Effector memory CD8-positive, alpha-beta T cell (primary cell): ENCODE measurements at regions not wholly inside any gene's neighbourhood (a gene's known extent, or its start where the extent isn't known, plus 50 kb on each side); places are given as distances from the start of the nearest gene placed in this dataset.
"Not testable (repeated sequence)": the region's sequence is repeated elsewhere in the genome, so short reads cannot be mapped to it uniquely, and the experiment has no call there.

Source experiments
- ATAC-seq: fragments of 150-1000 bp; cut with Tn5 transposase; replicated peaks from 2 replicates; pipeline ENCODE4 v1.10.0; 2021; ENCODE audit warnings: mild to moderate bottlenecking, moderate library complexity
- DNase-seq, 3 experiments: peaks; one replicate each; pipeline ENCODE4 v3.0.0; 2021
- H3K27ac Mint-ChIP-seq, 2 donors: one replicate each; pipeline ENCODE4 v1.8.0; 2022; ENCODE audit warnings: mild to moderate bottlenecking in 2 of 2, mixed read lengths in 2 of 2, moderate library complexity in 2 of 2
- H3K27me3 Mint-ChIP-seq, 2 donors: one replicate each; pipeline ENCODE4 v1.8.0; 2022; ENCODE audit warnings: mixed read lengths in 2 of 2
- H3K36me3 Mint-ChIP-seq: one replicate; pipeline ENCODE4 v1.8.0; 2022; ENCODE audit warnings: mild to moderate bottlenecking, moderate library complexity, mixed read lengths; ENCODE audit not compliant: insufficient read depth
- H3K4me1 Mint-ChIP-seq, 2 donors: one replicate each; pipeline ENCODE4 v1.8.0; 2022; ENCODE audit warnings: low read depth in 2 of 2, mixed read lengths in 2 of 2
- H3K4me3 Mint-ChIP-seq, 2 donors: one replicate each; pipeline ENCODE4 v1.8.0; 2022; ENCODE audit warnings: mild to moderate bottlenecking in 2 of 2, mixed read lengths in 2 of 2, moderate library complexity in 2 of 2
- H3K9me3 Mint-ChIP-seq, 2 donors: one replicate each; pipeline ENCODE4 v1.8.0; 2022; ENCODE audit warnings: mixed read lengths in 2 of 2

DNA sequence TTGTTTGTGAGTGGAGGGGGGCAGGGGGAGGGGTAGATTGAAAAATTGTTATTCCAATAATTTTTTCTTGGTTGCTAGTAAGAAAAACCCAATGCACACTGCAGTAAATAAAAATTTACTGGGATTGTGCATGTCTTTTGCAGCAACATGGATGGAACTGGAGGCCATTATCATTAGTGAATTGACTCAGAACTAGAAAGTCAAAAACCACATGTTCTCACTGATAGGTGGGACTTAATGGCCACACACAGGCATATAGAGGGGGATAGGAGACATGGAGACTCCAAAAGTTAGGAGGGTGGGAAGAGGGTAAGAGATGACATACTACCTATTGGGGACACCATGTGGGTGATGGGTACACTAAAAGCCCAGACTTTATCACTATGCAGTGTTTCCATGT lies 67.2 kb downstream of the BUB3 start:
- Mint-ChIP-seq H3K9me3 (no peaks in the 10 kb centered on the region), H3K4me1 (no peaks in the 10 kb centered on the region), H3K27ac (no peak overlapping the region), H3K27me3 (no peaks in the 10 kb centered on the region), H3K36me3 (no peaks in the 10 kb centered on the region), H3K4me3 (no peak overlapping the region)
- ATAC-seq (no peak), DNase-seq (no peak)

GRCh38 chr10:123222832-123223231 lies 68.6 kb downstream of the BUB3 start:
- Mint-ChIP-seq H3K4me3 (no peak overlapping the region), H3K9me3 (no peaks in the 10 kb centered on the region), H3K27ac (no peak overlapping the region), H3K36me3 (no peaks in the 10 kb centered on the region), H3K4me1 (no peaks in the 10 kb centered on the region), H3K27me3 (no peaks in the 10 kb centered on the region)
- ATAC-seq (no peak), DNase-seq (no peak)

DNA sequence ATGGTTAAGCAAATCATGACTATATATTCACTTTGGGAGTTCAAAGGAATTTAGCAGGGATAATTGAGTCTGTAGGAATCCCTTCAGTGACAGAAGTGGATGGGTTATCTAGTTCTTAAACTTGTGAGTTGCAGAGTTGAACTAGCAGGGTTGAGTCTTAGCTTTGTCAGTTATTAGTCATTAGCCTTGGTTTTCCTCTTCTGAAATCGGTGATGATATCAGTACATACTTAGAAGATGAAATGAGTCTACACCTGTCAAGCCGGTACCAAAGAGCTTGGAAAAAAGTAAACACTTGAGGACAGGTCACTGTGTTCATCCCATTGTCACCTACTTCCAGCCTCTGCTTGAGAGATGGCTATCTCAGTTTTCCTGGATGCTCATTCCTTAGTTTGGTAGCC lies 73.5 kb downstream of the BUB3 start:
- Mint-ChIP-seq H3K4me3 (no peak overlapping the region), H3K36me3 (peaks cover 5% of the 10 kb centered on the region), H3K4me1 (no peaks in the 10 kb centered on the region), H3K27ac (no peak overlapping the region), H3K9me3 (peaks cover 0 to 8% of the 10 kb centered on the region in 2 donors), H3K27me3 (no peaks in the 10 kb centered on the region)
- no peak for ATAC-seq
- DNase-seq, result no peak

GRCh38 chr10:123229927-123230630 lies 75.9 kb downstream of the BUB3 start:
- ATAC-seq (no peak), DNase-seq (no peak)
- no peaks in the 10 kb centered on the region for H3K4me1 Mint-ChIP-seq
- no peaks in the 10 kb centered on the region for H3K27me3 Mint-ChIP-seq
- no peak overlapping the region for H3K4me3 Mint-ChIP-seq
- no peak overlapping the region for H3K27ac Mint-ChIP-seq
- peaks cover 1 to 12% of the 10 kb centered on the region in 2 donors for H3K9me3 Mint-ChIP-seq
- peaks cover 5% of the 10 kb centered on the region for H3K36me3 Mint-ChIP-seq

DNA sequence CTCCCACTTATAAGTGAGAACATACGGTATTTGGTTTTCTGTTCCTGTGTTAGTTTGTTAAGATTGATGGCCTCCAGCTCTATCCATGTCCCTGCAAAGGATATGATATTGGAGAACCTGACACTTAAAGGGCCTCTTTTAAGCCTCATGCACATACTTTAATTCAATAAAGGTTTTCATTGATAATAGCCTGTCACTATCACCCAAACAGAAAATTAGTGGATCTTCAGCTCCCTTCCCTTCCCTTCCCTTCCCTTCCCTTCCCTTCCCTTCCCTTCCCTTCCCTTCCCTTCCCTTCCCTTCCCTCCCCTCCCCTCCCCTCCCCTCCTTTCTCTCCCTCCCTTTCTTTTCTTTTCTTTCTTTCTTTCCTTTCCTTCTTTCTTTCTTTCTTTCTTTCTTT lies 78.7 kb downstream of the BUB3 start:
- H3K9me3 Mint-ChIP-seq, result peaks cover 6 to 18% of the 10 kb centered on the region in 2 donors
- not testable (repeated sequence) for H3K36me3 Mint-ChIP-seq, ATAC-seq, H3K27ac Mint-ChIP-seq, H3K4me1 Mint-ChIP-seq, DNase-seq, H3K27me3 Mint-ChIP-seq, H3K4me3 Mint-ChIP-seq

DNA sequence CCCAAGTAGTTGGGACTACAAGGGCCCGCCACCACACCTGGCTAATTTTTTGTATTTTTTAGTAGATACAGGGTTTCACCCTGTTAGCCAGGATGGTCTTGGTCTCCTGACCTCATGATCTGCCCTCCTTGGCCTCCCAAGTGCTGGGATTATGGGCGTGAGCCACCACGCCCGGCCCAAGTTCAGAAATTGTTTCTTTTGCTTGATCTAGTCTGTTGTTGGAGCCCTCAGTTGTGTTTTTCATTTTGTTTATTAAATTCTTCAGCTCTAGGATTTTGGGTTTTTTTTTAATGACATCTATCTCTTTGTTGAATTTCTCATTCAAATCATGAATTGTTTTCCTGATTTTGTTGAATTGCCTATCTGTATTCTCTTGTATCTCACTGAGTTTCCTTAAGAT lies 80.8 kb downstream of the BUB3 start:
- H3K4me3 Mint-ChIP-seq, ATAC-seq: not testable (repeated sequence)

DNA sequence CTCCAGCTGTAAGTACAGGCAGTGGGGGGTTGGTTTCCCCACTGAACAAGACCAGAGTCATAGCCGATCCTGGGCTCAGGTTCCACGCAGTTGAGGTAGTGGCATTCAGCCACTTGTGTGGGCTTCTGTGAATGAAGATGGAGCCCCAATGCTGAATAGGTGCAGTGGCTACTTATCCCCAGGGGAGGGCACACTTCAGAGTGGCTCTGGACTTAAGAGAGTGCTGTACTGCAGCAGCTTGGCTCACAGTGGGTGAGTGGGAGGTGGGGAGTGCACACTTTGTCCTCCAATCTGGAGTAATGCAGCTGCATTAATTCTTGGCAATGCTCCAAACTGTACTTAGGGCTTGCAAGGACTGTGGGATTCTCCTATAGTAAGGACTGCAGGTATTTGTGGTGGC lies 81.9 kb downstream of the BUB3 start:
- DNase-seq (no peak), ATAC-seq (no peak)
- no peaks in the 10 kb centered on the region for H3K27me3 Mint-ChIP-seq
- H3K4me3 Mint-ChIP-seq, result no peak overlapping the region
- peaks cover 6 to 18% of the 10 kb centered on the region in 2 donors for H3K9me3 Mint-ChIP-seq
- no peak overlapping the region for H3K27ac Mint-ChIP-seq
- peaks cover 2% of the 10 kb centered on the region for H3K36me3 Mint-ChIP-seq
- H3K4me1 Mint-ChIP-seq, result peaks cover 8 to 12% of the 10 kb centered on the region in 2 donors

More for the DNA sequence above, 80.8 kb downstream of the BUB3 start:
- H3K9me3 Mint-ChIP-seq, result peaks cover 6 to 18% of the 10 kb centered on the region in 2 donors
- H3K27me3 Mint-ChIP-seq, H3K4me1 Mint-ChIP-seq, H3K36me3 Mint-ChIP-seq, H3K27ac Mint-ChIP-seq, DNase-seq: not testable (repeated sequence)

DNA sequence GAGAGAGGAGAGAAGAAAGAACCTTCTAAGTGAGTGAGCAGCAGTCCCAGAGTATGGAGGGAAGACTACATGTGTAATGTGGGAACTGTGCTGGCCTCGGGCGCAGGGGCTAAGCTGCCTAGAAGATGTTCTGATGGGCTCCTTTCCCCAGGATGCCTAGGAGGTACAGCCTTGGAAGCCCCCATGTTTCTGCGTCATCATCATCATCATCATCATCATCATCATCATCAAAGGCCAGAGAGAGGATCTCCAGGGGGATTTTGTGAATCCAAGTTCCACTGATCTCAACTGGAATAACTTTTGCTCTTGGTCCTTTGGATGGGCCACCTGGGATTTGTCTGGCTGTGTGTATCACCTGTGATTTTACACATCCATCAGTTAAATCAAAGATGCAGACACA lies 86.0 kb downstream of the BUB3 start:
- Mint-ChIP-seq H3K4me3 (no peak overlapping the region), H3K27me3 (no peaks in the 10 kb centered on the region), H3K9me3 (peaks cover 2 to 4% of the 10 kb centered on the region in 2 donors), H3K36me3 (peaks cover 7% of the 10 kb centered on the region), H3K27ac (peak overlapping the region; percentile 96 to 97), H3K4me1 (peaks cover 21 to 31% of the 10 kb centered on the region in 2 donors)
- no peak for DNase-seq
- no peak for ATAC-seq

DNA sequence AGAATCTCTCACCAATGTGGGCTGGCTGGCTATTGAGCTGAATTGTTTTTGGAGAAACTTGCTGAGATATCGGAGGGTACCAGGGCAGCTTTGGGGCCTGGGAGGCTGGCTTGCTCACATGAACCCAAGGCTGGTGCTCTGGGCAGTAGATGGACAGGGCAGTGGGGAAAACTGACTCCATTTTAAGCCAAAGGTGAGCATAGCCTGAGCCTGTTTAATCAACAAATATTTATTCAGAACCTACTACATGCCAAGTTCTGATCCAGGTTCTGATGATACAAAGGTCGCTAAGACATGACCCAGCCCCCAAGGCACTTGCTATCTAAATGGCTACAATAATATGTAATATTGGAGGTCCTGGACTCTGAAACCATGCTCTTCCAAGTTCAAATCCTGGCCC lies 86.6 kb downstream of the BUB3 start:
- Mint-ChIP-seq H3K4me3 (peak overlapping the region in 1 of 2 donors; percentile 64), H3K4me1 (peaks cover 21 to 31% of the 10 kb centered on the region in 2 donors), H3K36me3 (peaks cover 7% of the 10 kb centered on the region), H3K9me3 (no peaks in the 10 kb centered on the region), H3K27me3 (no peaks in the 10 kb centered on the region), H3K27ac (peak overlapping the region; percentile 96 to 97)
- no peak for DNase-seq
- no peak for ATAC-seq

DNA sequence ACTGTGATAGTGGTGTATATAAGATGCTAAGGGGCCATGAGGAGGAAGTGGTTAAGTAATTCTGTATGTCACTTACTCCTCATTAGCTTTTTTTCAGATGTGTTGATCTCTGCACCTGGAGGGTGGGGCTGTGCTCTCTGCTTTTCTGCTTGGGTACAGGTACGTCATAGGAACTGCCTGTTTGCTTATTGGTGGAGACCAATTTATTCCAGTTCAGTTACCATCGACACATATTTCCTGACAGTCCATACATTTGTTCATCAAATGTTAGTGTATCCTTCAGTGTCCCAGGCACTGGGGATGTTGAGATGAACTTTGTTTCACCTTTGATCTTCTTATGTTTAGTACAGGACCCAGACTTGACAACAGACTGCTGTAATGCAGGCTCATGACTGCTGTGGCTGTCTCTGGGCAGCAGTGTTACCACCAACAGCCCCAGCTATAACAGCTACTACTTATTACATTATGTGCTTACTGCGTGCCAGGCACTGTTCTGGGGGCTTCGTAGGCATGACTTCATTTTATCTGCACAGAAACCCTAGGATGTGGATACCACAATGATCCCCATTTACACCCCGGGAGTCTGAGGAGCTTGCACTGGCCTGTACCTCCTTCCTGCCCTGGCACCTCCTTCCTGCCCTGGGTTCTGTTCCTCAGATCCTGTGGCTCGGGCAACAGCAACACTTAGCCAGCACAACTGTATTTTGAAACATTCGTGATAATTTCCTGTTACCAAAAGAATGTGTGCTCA lies 87.4 kb downstream of the BUB3 start:
- H3K36me3 Mint-ChIP-seq, result peaks cover 7% of the 10 kb centered on the region
- peak overlapping the region; percentile 58 to 64 for H3K4me3 Mint-ChIP-seq
- peaks cover 21 to 31% of the 10 kb centered on the region in 2 donors for H3K4me1 Mint-ChIP-seq
- H3K27me3 Mint-ChIP-seq, result no peaks in the 10 kb centered on the region
- no peaks in the 10 kb centered on the region for H3K9me3 Mint-ChIP-seq
- ATAC-seq (peak; percentile 87), DNase-seq (peak; percentile 36 to 70 (median 44))
- peak overlapping the region; percentile 96 to 97 for H3K27ac Mint-ChIP-seq

- Mint-ChIP-seq H3K4me3 (no peak overlapping the region), H3K4me1 (peaks cover 21 to 31% of the 10 kb centered on the region in 2 donors), H3K9me3 (no peaks in the 10 kb centered on the region), H3K27me3 (no peaks in the 10 kb centered on the region), H3K36me3 (peaks cover 11% of the 10 kb centered on the region), H3K27ac (no peak overlapping the region)
- ATAC-seq, result no peak
- no peak for DNase-seq
Observed at GRCh38 chr10:123244747-123245146, 90.5 kb downstream of the BUB3 start.

GRCh38 chr10:123245264-123245663 lies 91.1 kb downstream of the BUB3 start:
- Mint-ChIP-seq H3K4me3 (no peak overlapping the region), H3K27me3 (no peaks in the 10 kb centered on the region), H3K9me3 (no peaks in the 10 kb centered on the region), H3K36me3 (peaks cover 11% of the 10 kb centered on the region), H3K4me1 (peaks cover 17 to 26% of the 10 kb centered on the region in 2 donors), H3K27ac (no peak overlapping the region)
- ATAC-seq (no peak), DNase-seq (no peak)

DNA sequence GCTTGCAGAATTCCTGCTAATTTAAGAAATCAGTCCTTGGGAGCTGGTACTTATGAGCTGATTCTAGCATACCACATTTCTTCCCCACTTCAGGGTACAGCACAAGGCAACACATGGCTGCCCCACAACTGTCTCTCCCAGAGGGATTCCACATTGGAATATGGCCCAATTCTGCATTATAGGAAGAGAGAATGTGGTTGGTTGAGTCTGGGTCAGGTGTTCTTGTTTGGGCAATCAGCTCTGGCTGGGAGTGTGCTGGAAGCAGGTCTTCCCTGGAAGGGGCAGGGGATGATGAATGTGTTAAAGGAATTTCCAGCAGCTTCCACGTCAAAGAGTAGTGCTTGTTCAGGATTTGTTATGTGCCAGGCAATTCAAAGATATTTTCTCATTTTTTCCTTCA lies 95.7 kb downstream of the BUB3 start:
- H3K4me1 Mint-ChIP-seq, result peaks cover 0 to 2% of the 10 kb centered on the region in 2 donors
- no peak for ATAC-seq
- DNase-seq, result no peak
- no peak overlapping the region for H3K4me3 Mint-ChIP-seq
- H3K9me3 Mint-ChIP-seq, result no peaks in the 10 kb centered on the region
- peaks cover 4% of the 10 kb centered on the region for H3K36me3 Mint-ChIP-seq
- no peaks in the 10 kb centered on the region for H3K27me3 Mint-ChIP-seq
- no peak overlapping the region for H3K27ac Mint-ChIP-seq

GRCh38 chr10:123250640-123251039 lies 96.4 kb downstream of the BUB3 start:
- no peak for ATAC-seq

More at GRCh38 chr10:123250640-123251039, 96.4 kb downstream of the BUB3 start:
- Mint-ChIP-seq H3K4me3 (no peak overlapping the region), H3K36me3 (peaks cover 4% of the 10 kb centered on the region), H3K27ac (no peak overlapping the region), H3K4me1 (peaks cover 0 to 2% of the 10 kb centered on the region in 2 donors), H3K27me3 (no peaks in the 10 kb centered on the region), H3K9me3 (no peaks in the 10 kb centered on the region)
- DNase-seq, result no peak
